HL-60 (cell line): ENCODE measurements at regions not wholly inside any gene's neighbourhood (a gene's known extent, or its start where the extent isn't known, plus 50 kb on each side); places are given as distances from the start of the nearest gene placed in this dataset.

ENCODE experiments used
- DNase-seq, 2 experiments: peaks; one replicate each; pipeline ENCODE4 v3.0.0-alpha.2; 2010 to 2020; ENCODE audit warnings: low read depth in 1 of 2, low spot score in 1 of 2
- H3K27ac ChIP-seq: fragments of 250-450 bp; sonication (Bioruptor Pico); replicated peaks from 2 replicates; pipeline ENCODE4 v1.5.1; 2020; ENCODE audit warnings: mild to moderate bottlenecking, moderate library complexity
- H3K27me3 ChIP-seq: fragments of 250-450 bp; sonication (Bioruptor Pico); 2 replicates; pipeline ENCODE4 v1.5.1; 2021; ENCODE audit warnings: mild to moderate bottlenecking, moderate library complexity; ENCODE audit not compliant: insufficient read depth, poor library complexity, severe bottlenecking
- H3K4me3 ChIP-seq: replicated peaks from 2 replicates; pipeline ENCODE4 v1.5.1; 2011; ENCODE audit warnings: mild to moderate bottlenecking, control low read depth, low read length; ENCODE audit not compliant: insufficient read depth
- CTCF ChIP-seq: IDR thresholded peaks from one replicate; pipeline ENCODE4 v1.5.1; 2011; ENCODE audit warnings: low read length, control low read depth, inconsistent platforms; ENCODE audit not compliant: insufficient read depth
- GABPA ChIP-seq: IDR thresholded peaks from 2 replicates; pipeline ENCODE4 v1.6.1; 2012; ENCODE audit warnings: low read depth
- POLR2AphosphoS5 ChIP-seq: IDR thresholded peaks from 2 replicates; pipeline ENCODE4 v1.6.1; 2012; ENCODE audit warnings: low read depth
- REST ChIP-seq: IDR thresholded peaks from 2 replicates; pipeline ENCODE4 v1.6.1; 2012; ENCODE audit warnings: low read depth; ENCODE audit not compliant: insufficient replicate concordance
- SPI1 ChIP-seq: IDR thresholded peaks from 2 replicates; pipeline ENCODE4 v1.6.1; 2012; ENCODE audit warnings: low read depth, mild to moderate bottlenecking, borderline replicate concordance

DNA sequence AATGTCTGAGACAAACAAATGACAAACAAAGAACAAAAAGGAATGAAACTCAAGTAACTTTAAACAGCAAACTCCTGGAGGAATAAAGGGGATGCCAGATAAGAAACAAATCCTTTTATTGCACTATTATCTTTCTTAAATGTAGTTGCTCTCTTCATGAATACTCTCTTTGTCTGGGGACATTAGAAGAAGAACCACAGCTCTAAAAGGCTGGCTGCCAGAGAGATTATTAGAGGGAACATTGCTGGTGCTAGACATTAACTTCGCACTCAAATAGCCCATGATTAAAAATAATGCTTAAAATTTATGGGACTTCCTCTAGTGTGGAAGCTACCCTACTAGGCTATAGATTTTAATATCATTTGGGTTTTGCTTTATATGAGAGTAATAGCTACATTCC, 1330.4 kb downstream of the XPNPEP1 start:
- Histone ChIP-seq H3K27me3 (no peaks in the 10 kb centered on the region), H3K4me3 (no peak overlapping the region), H3K27ac (no peak overlapping the region)
- no peak for TF ChIP-seq CTCF
- no peak for TF ChIP-seq GABPA
- TF ChIP-seq REST, result no peak
- no peak for TF ChIP-seq POLR2AphosphoS5
- no peak for TF ChIP-seq SPI1
- no peak for DNase-seq

- no peak overlapping the region for H3K4me3 ChIP-seq
- no peak for DNase-seq
- no peak for TF ChIP-seq REST
- TF ChIP-seq GABPA, result no peak
- TF ChIP-seq SPI1, result no peak
- no peak for TF ChIP-seq POLR2AphosphoS5
- TF ChIP-seq CTCF, result no peak
- H3K27me3 ChIP-seq, result no peaks in the 10 kb centered on the region
- no peak overlapping the region for H3K27ac ChIP-seq
Measured at GRCh38 chr10:108591417-108591816, 1331.9 kb downstream of the XPNPEP1 start.

GRCh38 chr10:108586424-108586823, 1336.9 kb downstream of the XPNPEP1 start:
- H3K27me3 ChIP-seq, result no peaks in the 10 kb centered on the region
- DNase-seq, result no peak
- no peak overlapping the region for H3K4me3 ChIP-seq
- TF ChIP-seq GABPA, result no peak
- TF ChIP-seq REST, result no peak
- no peak for TF ChIP-seq SPI1
- TF ChIP-seq CTCF, result no peak
- TF ChIP-seq POLR2AphosphoS5, result no peak
- no peak overlapping the region for H3K27ac ChIP-seq
